Left colon (tissue), 2 donors: ENCODE measurements at regions not wholly inside any gene's neighbourhood (a gene's known extent, or its start where the extent isn't known, plus 50 kb on each side); places are given as distances from the start of the nearest gene placed in this dataset.
A peak's percentile ranks its signal among the peaks of the same experiment; 100 is the strongest.

ENCODE experiments used
- ATAC-seq: fragments of 200-7000 bp; cut with Tn5 transposase; one replicate; pipeline ENCODE4 v1.9.1; 2020; ENCODE audit warnings: mild to moderate bottlenecking, moderate library complexity
- DNase-seq, 2 donors: peaks; one replicate each; pipeline ENCODE4 v3.0.0-alpha.2; 2020
- intact Hi-C, 2 donors: fragments of 100-400 bp; cut with DNase I in 1 of 2; cut with micrococcal nuclease in 1 of 2; formaldehyde crosslinking; loops; one replicate each; pipeline versions ENCODE4 v1.11.2 to v1.14.0; 2022; cut with DNase I, micrococcal nuclease
- donor health status: DM: no; HTN: no; CAD: no.
- donor health status: DM: yes; HTN: yes; CAD: no.

DNA sequence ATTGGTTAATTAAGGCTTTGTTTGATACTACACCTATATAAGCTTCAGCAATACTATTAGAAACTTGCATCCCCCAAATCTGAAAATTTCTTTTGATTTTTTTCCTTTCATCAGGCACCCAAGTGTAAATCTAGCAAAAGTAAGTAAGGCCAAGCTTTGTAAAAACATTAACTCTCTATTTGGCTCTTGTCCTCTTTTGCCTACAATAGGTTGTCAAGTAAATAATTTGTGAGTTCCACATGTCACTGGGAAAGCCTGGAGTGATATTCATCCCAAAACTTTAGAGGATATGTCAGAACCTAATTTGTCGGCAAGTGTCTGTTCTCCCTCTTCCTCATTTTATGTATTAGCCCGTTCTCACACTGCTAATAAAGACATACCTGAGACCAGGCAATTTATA is 492.4 kb downstream of the IPMK start:
- DNase-seq: no peak
- intact Hi-C loops: no loop called here
- ATAC-seq: no peak

DNA sequence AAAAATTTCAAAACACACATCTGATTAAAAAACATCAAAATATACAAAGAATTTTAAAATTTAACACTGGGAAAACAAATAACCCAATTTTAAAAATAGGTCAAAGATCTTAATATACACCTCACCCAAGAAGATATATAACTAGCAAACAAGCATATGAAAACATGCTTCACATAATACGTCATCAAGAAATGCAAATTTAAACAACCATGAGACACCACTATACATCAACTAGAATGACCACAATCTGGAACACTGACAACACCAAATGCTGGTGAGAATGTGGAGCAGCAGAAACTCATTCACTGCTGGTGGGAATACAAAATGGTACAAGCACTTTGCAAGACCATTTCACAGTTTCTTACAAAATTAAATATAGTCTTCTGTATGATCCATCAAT is 498.4 kb downstream of the IPMK start:
- ATAC-seq: no peak
- DNase-seq: no peak
- intact Hi-C loops: no loop called here

DNA sequence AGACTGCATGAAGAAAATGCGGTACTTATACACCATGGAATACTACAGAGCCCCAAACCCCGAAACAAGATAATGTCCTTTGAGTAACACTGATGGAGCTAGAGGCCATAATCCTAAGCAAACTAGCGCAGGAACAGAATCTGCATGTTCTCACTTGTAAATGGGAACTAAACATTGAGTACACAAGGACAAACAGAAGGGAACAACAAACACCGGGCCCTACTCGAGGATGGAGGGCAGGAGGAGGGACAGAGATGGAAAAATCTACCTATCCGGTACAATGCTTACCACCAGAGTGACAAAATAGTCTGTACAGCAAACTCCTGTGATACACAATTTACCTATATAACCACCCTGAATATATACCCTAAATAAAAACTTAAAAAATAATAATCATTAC is 507.9 kb downstream of the IPMK start:
- no peak for DNase-seq
- intact Hi-C loops: no loop called here
- no peak for ATAC-seq

DNA sequence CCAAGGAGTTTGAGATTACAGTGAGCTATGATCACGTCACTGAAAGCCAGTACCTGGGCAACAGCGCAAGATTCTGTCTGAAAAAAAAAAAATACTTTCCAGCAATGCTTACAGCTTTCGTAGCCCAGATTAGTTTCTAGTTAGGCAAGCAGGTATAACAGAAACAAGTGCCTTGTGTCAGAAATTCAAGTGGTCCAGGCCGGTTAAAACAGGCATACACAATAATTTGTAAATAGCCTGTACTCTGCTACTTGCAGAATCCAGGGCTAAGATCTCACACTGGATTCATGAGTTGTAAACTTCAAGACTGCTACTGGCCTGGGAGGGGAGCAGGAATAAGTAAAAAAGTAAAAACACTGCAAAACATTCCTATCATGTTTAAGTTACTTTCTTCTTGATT is 512.9 kb downstream of the IPMK start:
- intact Hi-C loops: no loop called here
- ATAC-seq (no peak), DNase-seq (no peak)

DNA sequence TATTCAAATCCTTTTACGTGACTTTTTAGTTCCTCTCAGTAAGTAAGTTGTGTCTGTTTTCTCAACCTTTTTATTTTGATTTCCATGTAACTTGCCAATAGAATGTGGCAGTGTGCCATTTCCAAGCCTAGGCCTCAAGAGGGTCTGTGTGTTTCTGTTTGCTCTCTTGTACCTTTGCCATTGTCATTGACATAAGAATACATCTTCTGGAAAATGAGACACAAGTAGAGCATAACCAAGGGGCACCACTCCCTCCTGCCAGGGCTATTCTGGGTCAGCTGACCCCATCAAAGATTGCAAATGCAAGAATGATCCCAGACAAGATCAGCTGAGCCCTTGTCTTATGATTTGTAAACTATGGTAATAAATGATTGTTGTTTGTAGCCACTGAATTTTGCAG is 524.0 kb downstream of the IPMK start:
- ATAC-seq: no peak
- intact Hi-C loops: no loop called here
- DNase-seq: no peak

DNA sequence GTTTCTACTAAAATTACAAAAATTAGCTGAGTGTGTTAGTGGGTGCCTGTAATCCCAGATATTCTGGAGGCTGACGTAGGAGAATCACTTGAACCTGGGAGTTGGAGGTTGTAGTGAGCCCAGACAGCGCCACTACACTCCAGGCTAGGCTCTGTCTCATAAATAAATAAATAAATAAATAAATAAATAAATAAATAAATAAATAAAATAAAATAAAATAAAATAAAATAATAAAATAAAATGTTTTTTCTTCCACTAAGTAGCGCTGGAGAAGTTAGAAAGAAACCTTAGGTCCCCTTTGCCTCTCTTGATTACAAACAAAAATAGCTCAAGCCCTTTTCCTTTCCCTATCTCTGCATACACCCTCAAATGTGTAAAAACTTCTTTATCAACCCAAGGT is 525.9 kb downstream of the IPMK start:
- ATAC-seq (no peak), DNase-seq (no peak)
- intact Hi-C loops: no loop called here

DNA sequence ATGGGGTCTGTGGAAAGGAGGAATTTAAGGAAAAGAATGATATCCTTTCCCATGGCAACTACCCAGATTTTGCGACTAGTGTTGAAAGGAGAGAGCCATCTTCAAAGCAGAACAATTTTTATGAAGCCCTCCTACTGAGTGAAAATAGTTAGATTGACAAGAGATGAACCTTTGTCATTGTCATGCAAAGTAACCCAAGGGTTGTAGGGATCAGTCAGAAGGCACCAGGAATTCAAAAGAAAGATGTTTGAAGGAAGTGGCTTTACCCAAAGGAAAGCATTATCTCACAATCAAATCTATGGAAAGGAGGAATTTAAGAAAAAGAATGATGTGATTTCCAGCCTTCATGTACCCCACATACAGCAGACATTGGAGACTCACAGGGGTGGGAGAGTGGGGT is 544.4 kb downstream of the IPMK start:
- intact Hi-C loops: no loop called here
- DNase-seq: no peak
- no peak for ATAC-seq

DNA sequence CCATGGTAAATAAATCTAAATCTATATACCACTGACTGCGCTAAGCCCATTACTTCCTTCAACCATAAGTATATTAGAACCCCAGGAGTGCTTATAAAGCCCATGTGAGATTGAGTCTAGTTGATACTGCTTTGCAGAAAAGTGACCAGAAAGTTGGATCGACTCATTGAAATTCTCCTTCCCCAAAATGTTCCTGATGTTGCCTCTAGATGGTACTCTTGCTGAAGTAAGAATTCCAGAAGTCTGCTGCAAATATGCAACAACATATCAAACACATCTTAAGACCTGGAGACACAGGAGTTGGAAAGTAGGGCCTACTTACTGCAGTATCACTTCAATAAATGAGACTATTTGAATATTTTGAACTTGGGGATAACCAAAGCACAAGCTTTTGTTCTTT is 550.8 kb downstream of the IPMK start:
- DNase-seq (no peak), ATAC-seq (peak; percentile 34)
- intact Hi-C loops: no loop called here

DNA sequence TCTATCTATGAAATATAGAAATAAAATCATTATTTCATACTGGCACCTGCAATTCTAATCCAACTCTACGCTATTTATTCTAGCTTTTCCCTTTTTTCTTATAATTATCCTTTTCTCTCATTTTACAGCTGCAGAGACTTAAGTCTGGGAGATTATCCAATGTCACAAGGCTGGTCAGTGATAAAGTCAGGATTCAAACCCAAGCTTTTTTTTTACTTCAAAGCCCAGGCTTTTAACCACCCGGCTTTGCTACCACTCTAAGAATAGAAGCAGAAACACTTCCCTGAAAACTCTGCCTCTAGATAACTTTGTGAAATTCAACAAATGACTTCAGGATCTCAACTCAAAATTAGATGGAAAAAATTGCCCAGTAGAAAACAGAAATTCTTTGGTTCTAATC is 552.5 kb downstream of the IPMK start:
- ATAC-seq (no peak), DNase-seq (no peak)
- intact Hi-C loops: no loop called here

DNA sequence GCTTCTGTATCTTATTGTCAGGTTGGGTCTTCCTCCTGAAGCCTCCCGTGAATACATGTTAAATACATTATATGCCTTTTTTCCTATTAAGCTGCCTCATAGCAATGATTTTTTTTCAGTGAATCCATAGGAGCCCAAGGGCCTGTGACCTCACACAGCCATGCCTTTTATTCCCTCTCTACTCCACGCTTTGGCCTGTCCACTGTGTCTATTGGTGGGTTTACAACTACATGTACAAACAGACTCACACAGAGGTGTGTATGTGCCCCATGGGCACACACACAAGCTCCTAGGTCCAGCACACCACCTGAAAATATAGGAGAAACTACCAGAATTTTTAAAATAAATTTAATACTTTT is 560.4 kb downstream of the IPMK start:
- DNase-seq (no peak), ATAC-seq (no peak)
- intact Hi-C loops: no loop called here

DNA sequence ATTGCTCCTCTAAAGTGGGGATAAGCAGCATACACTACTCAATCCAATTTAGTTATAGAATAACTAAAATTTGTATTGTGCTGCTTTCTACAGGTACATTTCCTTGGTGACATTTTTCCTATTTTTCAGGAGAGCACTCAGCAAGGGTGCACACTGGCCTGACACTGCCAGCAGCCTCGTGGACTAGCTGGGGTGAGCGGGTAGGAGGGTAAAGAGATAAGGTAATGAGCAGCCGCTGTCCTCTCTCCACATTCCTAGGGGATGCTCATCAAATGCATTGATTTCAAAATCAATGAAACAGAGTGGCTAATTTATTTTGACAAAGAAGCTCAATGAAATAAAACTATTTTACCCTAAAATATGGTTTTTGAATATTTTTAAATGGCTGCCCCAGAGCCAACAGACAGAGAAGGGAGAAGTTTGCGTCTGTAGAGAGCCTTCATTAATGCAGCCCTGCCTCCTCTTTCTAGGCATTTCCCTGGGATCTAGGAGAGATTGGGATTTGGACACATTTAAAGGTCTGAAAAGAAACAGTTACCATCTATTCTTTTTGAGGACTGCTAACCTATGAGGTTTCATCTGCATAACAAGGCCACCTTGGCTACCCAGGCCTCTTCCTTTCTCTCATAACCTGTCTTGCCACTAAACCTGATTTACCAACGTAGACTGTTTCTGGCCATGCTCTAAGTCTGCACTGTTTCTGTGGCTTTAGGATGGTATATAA is 561.0 kb downstream of the IPMK start:
- intact Hi-C loops: no loop called here
- no peak for DNase-seq
- ATAC-seq: no peak

DNA sequence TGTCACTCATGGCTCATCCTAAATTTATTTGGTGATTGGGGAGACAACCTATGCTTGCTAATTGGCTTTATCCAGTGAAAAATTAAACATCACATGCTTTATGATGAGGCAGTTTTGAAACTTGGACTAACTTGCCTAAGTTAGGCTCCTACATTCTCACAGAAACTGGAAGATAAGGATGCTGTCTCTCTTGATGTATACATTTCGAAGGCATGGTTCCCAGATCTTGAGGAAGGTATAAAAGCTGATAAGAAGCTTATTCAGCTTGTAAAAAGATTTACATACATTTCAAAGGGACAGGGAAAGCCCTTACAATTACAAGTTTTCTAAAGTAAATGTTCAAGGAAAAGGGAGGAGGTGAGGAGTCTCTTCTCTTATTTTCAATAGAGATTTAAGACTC is 561.7 kb downstream of the IPMK start:
- DNase-seq (no peak), ATAC-seq (no peak)
- intact Hi-C loops: no loop called here

DNA sequence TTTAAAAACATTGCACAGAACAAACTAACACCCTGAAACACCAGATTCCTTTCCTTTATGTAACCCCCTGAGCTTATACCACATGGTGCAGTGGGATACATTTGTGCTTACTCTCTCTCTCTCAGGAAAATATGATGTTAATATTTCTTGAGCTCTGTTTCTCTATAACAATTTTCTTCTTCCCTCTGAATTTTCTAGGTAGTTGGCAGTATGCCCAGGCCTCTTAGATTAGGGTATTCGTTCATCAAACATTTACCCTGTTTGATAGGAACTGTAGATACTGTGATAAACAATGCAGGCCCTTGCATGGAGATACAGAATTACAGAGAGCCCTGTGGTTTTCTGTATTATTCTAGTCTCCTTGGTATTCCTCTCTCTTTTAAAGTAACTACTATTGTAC is 567.8 kb downstream of the IPMK start:
- DNase-seq: no peak
- ATAC-seq: no peak
- intact Hi-C loops: no loop called here

DNA sequence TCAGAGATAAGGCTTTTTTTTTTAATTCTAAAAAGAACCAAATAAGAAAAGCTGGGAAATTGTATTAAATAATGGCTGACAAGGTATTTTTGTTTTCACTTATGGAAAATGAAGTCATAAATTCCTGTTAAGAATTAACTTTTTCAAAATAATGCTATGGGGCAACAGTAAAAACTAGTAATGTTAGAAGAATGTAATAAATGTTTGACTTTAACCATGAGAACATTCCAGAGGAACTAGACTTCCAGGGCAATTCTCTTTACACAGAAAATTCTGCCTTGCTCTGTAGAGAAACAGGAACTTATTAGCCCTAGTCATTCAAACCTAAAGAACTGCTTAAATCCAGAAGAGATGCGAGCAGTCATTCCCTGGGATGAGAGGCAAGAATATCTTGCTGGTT is 571.1 kb downstream of the IPMK start:
- intact Hi-C loops: no loop called here
- DNase-seq: no peak
- no peak for ATAC-seq

DNA sequence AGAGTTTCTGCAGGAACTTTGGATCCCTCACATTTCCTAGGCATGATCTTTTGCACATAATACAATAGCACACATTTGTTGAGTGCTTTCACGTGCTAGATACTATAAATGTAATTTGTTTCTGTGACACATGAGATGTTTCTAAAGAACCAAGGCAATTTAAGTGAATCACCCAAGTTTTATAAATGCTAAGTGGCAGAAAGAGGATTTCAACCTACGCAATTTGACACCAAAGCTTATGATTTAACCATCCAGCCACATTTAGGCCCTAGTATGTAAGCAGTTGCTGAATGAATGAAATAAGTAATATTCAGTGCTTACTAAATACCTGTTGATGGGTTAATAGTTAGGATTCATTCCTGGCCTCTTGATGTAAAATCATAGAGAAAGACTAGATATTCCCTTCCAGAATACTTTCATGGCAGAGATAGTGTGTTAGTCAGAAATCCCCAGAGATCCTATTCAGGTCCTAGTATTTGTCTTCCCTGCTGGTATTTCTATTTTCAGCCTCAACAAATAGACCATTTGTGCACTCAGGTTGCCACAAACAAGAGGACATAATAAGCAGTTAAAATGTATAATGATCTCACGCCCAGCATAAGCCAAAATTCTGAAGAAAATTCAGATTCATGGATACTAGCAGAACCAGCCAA is 572.6 kb downstream of the IPMK start:
- DNase-seq (no peak), ATAC-seq (no peak)
- intact Hi-C loops: no loop called here

DNA sequence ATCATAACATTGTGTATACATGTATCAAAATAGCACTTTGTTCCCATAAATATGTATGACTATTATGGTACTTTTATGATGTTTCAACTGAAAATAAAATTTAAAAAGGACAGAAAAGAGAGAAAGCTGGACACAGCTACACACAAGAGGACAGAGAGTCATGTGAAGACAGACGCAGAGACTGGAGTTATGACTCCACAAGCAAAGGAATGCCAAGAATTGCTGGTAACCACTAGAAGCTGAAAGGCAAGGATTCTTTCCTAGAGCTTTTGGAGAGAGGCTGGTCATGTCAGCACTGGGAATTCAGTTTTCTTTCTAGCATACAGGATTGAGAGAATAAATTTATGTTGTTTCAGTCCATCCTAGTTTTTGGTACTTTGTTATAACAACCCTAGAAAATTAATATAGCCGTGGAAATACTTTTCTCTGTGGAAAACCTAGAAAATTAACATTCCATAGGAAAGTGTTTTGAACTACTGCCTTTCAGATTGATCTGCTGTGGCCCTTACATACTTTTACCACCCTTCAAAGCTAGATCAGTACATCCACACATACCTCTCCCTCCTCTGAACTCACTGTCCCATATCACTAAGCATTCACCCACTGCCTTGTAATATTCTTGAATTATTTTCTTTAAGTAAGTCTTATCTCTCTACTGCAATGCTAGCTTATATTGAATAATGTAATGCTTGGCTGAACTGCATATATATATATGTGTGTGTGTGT is 575.3 kb downstream of the IPMK start:
- DNase-seq: no peak
- intact Hi-C loops: no loop called here
- ATAC-seq: no peak

DNA sequence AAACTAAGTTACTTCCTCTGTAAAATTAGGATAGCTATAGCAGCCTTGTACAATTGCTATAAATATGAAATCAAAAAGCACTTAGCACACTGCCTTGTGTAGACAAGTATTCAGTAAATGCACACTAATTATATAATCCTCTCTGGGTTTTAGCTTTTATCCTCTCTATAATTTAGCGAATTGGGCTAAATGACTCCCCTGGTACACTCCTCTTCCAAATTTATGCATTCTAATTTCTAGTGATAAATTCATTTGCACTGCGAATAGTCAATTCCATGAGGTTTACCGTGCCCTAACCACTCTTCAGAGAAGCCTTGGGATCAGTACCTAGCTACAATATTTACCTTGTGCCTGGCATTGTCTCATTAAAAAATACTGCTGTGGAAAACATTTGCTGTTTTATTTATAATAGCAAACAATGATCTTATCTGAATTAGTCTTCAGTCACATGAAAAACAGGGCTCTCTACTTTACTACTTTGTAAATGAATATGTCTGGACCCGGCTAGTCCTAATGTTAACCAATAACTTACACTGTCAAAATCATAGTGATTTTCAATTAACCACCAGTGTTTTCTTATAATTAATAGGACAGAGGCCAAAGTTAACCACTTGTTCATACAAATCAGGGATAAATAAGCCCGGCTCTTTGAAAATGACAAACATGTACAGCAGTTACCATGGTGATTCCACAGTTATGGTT is 577.9 kb downstream of the IPMK start:
- no peak for DNase-seq
- no peak for ATAC-seq
- intact Hi-C loops: no loop called here

DNA sequence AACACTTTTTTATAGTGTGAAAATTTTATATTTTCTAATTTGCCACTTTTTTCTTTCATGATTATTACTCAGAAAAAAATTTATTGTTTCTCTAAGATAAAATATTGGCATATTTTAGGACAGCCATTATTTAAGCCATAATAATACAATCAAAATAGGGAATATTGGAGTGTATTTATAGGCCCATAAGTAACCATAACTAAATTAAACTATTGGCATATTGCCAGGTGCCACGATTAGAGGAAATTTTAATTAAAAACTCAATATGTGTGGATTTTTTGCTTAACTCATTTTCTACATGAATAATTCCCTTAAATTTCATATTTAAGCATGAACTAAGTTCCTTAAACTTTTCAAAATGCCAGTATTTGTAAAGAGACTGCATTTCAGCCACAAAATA is 587.8 kb downstream of the IPMK start:
- DNase-seq (no peak), ATAC-seq (no peak)
- intact Hi-C loops: no loop called here

DNA sequence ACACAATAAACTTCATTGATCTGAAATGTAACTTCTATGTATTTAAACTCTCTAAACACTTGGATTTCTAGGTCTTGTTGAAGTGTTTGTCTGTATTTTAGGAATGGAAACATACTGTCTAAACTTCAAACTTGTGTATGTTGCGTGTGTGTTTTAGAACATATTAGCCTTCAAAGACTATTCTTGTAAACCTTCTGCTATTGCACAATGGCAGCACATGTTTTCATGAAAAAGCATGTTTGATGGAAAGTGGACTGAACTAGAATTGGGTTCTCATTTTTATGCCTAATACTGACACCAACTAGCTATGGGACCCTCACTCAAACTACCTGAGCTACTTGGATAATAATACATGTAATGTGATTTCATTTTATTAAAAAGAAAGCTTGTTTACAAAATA is 592.6 kb downstream of the IPMK start:
- intact Hi-C loops: no loop called here
- ATAC-seq (no peak), DNase-seq (no peak)

DNA sequence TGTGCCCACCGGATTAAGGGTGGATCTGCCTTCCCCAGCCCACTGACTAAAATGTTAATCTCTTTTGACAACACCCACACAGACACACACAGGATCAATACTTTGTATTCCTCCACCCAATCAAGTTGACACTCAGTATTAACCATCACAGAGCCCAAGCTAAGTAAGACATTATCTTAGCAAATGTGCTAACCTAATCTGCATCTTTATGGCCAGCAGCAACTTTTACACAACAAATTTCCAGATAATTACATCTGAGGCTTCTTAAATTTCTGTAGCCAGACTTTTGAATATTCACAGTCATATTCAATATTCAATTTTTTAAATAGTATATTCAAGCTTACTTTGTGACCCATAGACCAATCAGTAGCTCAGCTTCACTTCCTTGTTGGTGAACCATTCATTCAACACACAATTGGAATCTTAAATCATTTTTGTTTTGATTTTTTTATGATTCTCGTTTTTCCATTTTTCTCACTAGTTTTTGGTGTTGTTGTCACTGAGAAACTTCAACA is 594.2 kb downstream of the IPMK start:
- DNase-seq (no peak), ATAC-seq (no peak)
- intact Hi-C loops: no loop called here
